DMS114 treated with DMSO at 0.1 percent for 48 hours (cell line): ENCODE measurements at regions not wholly inside any gene's neighbourhood (a gene's known extent, or its start where the extent isn't known, plus 50 kb on each side); places are given as distances from the start of the nearest gene placed in this dataset.

ENCODE experiments used
- DNase-seq: peaks from one replicate; lab custom pipeline; 2025; ENCODE audit not compliant: unreplicated experiment; lab: John Stamatoyannopoulos, UW

GRCh38 chr10:77710759-77711682 lies 73.4 kb upstream of the KCNMA1 start:
- peak; percentile 46 for DNase-seq

- DNase-seq = no peak
Observed at GRCh38 chr10:77710081-77710551, 72.5 kb upstream of the KCNMA1 start.

GRCh38 chr10:77707570-77707969 lies 70.0 kb upstream of the KCNMA1 start:
- no peak for DNase-seq

GRCh38 chr10:77702166-77702565 lies 64.6 kb upstream of the KCNMA1 start:
- no peak for DNase-seq

- DNase-seq = no peak
Observed at GRCh38 chr10:77700086-77700485, 62.5 kb upstream of the KCNMA1 start.

- DNase-seq = no peak
Observed at GRCh38 chr10:77699080-77699645, 61.6 kb upstream of the KCNMA1 start.

GRCh38 chr10:77698267-77698931 lies 60.8 kb upstream of the KCNMA1 start:
- no peak for DNase-seq

GRCh38 chr10:77696584-77696983 lies 59.0 kb upstream of the KCNMA1 start:
- DNase-seq = no peak

- DNase-seq = no peak
Observed at GRCh38 chr10:77695186-77695585, 57.6 kb upstream of the KCNMA1 start.

GRCh38 chr10:77692782-77693181 lies 55.2 kb upstream of the KCNMA1 start:
- DNase-seq = no peak

GRCh38 chr10:77689339-77689738 lies 51.7 kb upstream of the KCNMA1 start:
- DNase-seq = no peak

- no peak for DNase-seq
Observed at GRCh38 chr10:77687621-77688020, 50.0 kb upstream of the KCNMA1 start.
